MCF 10A (cell line): ENCODE measurements at regions not wholly inside any gene's neighbourhood (a gene's known extent, or its start where the extent isn't known, plus 50 kb on each side); places are given as distances from the start of the nearest gene placed in this dataset.

Experiments
- BruUV-seq: library from RNA; stranded (reverse); fragments of 400-500 nt; replicated peaks from 2 replicates; lab custom pipeline; 2021; lab: Mats Ljungman, UMichigan
- CTCF ChIA-PET: fragments of 300-600 bp; sonication (Branson Sonifier 250); formaldehyde crosslinking; extraction: SDS; loops from one replicate; lab custom pipeline; 2021; ENCODE audit warnings: antibody characterized with exemption, inconsistent platforms; lab: Yijun Ruan, JAX
- POLR2A ChIA-PET: fragments of 300-600, 350-650 bp; sonication (Branson Sonifier 250); formaldehyde crosslinking; extraction: SDS; loops from one replicate; lab custom pipeline; 2020; ENCODE audit warnings: antibody characterized with exemption, inconsistent platforms; lab: Yijun Ruan, JAX
- DNase-seq: peaks from one replicate; pipeline ENCODE4 v3.0.0-alpha.2; 2018; ENCODE audit not compliant: unreplicated experiment
- H3K27ac Mint-ChIP-seq: one replicate; pipeline ENCODE4 v1.8.0; 2022; ENCODE audit warnings: mild to moderate bottlenecking, low read depth, mixed read lengths; ENCODE audit not compliant: unreplicated experiment
- H3K27me3 Mint-ChIP-seq: one replicate; pipeline ENCODE4 v1.8.0; 2022; ENCODE audit warnings: mixed read lengths; ENCODE audit not compliant: insufficient read depth, unreplicated experiment
- H3K36me3 Mint-ChIP-seq: one replicate; pipeline ENCODE4 v1.8.0; 2022; ENCODE audit warnings: mild to moderate bottlenecking, moderate library complexity, mixed read lengths; ENCODE audit not compliant: insufficient read depth, unreplicated experiment
- H3K4me1 Mint-ChIP-seq: one replicate; pipeline ENCODE4 v1.8.0; 2022; ENCODE audit warnings: mixed read lengths; ENCODE audit not compliant: insufficient read depth, unreplicated experiment
- H3K4me3 Mint-ChIP-seq: one replicate; pipeline ENCODE4 v1.8.0; 2022; ENCODE audit warnings: mild to moderate bottlenecking, moderate library complexity, mixed read lengths; ENCODE audit not compliant: unreplicated experiment
- H3K9me3 Mint-ChIP-seq: one replicate; pipeline ENCODE4 v1.8.0; 2022; ENCODE audit warnings: mixed read lengths; ENCODE audit not compliant: unreplicated experiment
- CTCF ChIP-seq: fragments of 200-600 bp; IDR thresholded peaks from one replicate; pipeline ENCODE4 v1.8.0; 2022; ENCODE audit warnings: antibody characterized with exemption, mild to moderate bottlenecking; ENCODE audit not compliant: unreplicated experiment
- intact Hi-C: fragments of 100-400 bp; cut with micrococcal nuclease; formaldehyde crosslinking; loops from 2 replicates; pipeline ENCODE4 v1.14.1; 2022

GRCh38 chr2:234665304-234665703, 168.4 kb upstream of the ARL4C start:
- no peak overlapping the region for H3K27ac Mint-ChIP-seq
- CTCF ChIA-PET: no interaction called here
- POLR2A ChIA-PET: no interaction called here
- H3K9me3 Mint-ChIP-seq: no peaks in the 10 kb centered on the region
- no peak for TF ChIP-seq CTCF
- intact Hi-C loops: no loop called here
- BruUV-seq: no TSS peak
- no peaks in the 10 kb centered on the region for H3K27me3 Mint-ChIP-seq
- no peak for DNase-seq
- H3K4me3 Mint-ChIP-seq: no peak overlapping the region
- no peaks in the 10 kb centered on the region for H3K36me3 Mint-ChIP-seq
- peaks cover 6% of the 10 kb centered on the region for H3K4me1 Mint-ChIP-seq

- H3K36me3 Mint-ChIP-seq: no peaks in the 10 kb centered on the region
- H3K27me3 Mint-ChIP-seq: no peaks in the 10 kb centered on the region
- CTCF ChIA-PET: interaction anchor here (0.6 to 1.2 kb wide), 2 partner anchors 18 to 850 kb away, joined by 3 to 4 read pairs; no protein-coding TSS in a partner anchor
- DNase-seq: no peak
- no TSS peak for BruUV-seq
- POLR2A ChIA-PET: no interaction called here
- peaks cover 7% of the 10 kb centered on the region for H3K9me3 Mint-ChIP-seq
- H3K4me3 Mint-ChIP-seq: no peak overlapping the region
- no peak for TF ChIP-seq CTCF
- H3K4me1 Mint-ChIP-seq: no peaks in the 10 kb centered on the region
- no peak overlapping the region for H3K27ac Mint-ChIP-seq
- intact Hi-C loops: no loop called here
Observed at GRCh38 chr2:234661849-234662248, 165.0 kb upstream of the ARL4C start.

- ChIA-PET POLR2A (no interaction called here), CTCF (no interaction called here)
- H3K27me3 Mint-ChIP-seq: no peaks in the 10 kb centered on the region
- no peak for DNase-seq
- no peak overlapping the region for H3K4me3 Mint-ChIP-seq
- no peaks in the 10 kb centered on the region for H3K4me1 Mint-ChIP-seq
- peaks cover 7% of the 10 kb centered on the region for H3K9me3 Mint-ChIP-seq
- H3K36me3 Mint-ChIP-seq: no peaks in the 10 kb centered on the region
- H3K27ac Mint-ChIP-seq: no peak overlapping the region
- no TSS peak for BruUV-seq
- TF ChIP-seq CTCF: no peak
- intact Hi-C loops: no loop called here
Observed at GRCh38 chr2:234661175-234661574, 164.3 kb upstream of the ARL4C start.

- POLR2A ChIA-PET: no interaction called here
- CTCF ChIA-PET: no interaction called here
- no peak for TF ChIP-seq CTCF
- Mint-ChIP-seq H3K36me3 (no peaks in the 10 kb centered on the region), H3K27ac (no peak overlapping the region), H3K4me3 (no peak overlapping the region), H3K4me1 (no peaks in the 10 kb centered on the region), H3K27me3 (no peaks in the 10 kb centered on the region), H3K9me3 (peaks cover 7% of the 10 kb centered on the region)
- no TSS peak for BruUV-seq
- no peak for DNase-seq
- intact Hi-C loops: no loop called here
Observed at GRCh38 chr2:234655706-234656105, 158.8 kb upstream of the ARL4C start.
